ENCODE measurements at regions not wholly inside any gene's neighbourhood (a gene's known extent, or its start where the extent isn't known, plus 50 kb on each side); places are given as distances from the start of the nearest gene placed in this dataset.

GRCh38 chr14:25944020-25944419 lies 653.8 kb downstream of the NOVA1 start:
- no peak for DNase-seq

GRCh38 chr14:25943329-25943728 lies 654.5 kb downstream of the NOVA1 start:
- no peak for DNase-seq

GRCh38 chr14:25942090-25942489 lies 655.7 kb downstream of the NOVA1 start:
- no peak for DNase-seq

- DNase-seq = no peak
Measured at GRCh38 chr14:25933731-25934130, 664.1 kb downstream of the NOVA1 start.

GRCh38 chr14:25929881-25930615 lies 667.8 kb downstream of the NOVA1 start:
- peak; percentile 71 for DNase-seq

GRCh38 chr14:25911831-25912230 lies 686.0 kb downstream of the NOVA1 start:
- DNase-seq = no peak

GRCh38 chr14:25909045-25909747 lies 688.6 kb downstream of the NOVA1 start:
- no peak for DNase-seq

GRCh38 chr14:25908277-25909044 lies 689.4 kb downstream of the NOVA1 start:
- no peak for DNase-seq

- DNase-seq = no peak
Measured at GRCh38 chr14:25904446-25904845, 693.4 kb downstream of the NOVA1 start.

- no peak for DNase-seq
Measured at GRCh38 chr14:25899197-25899596, 698.6 kb downstream of the NOVA1 start.

GRCh38 chr14:25896777-25897176 lies 701.1 kb downstream of the NOVA1 start:
- no peak for DNase-seq

- DNase-seq = no peak
Measured at GRCh38 chr14:25895740-25896139, 702.1 kb downstream of the NOVA1 start.

- DNase-seq = no peak
Measured at GRCh38 chr14:25887251-25887878, 710.5 kb downstream of the NOVA1 start.

- DNase-seq = no peak
Measured at GRCh38 chr14:25884657-25885056, 713.2 kb downstream of the NOVA1 start.

GRCh38 chr14:25882899-25883298 lies 714.9 kb downstream of the NOVA1 start:
- DNase-seq = no peak

- no peak for DNase-seq
Measured at GRCh38 chr14:25875475-25875874, 722.4 kb downstream of the NOVA1 start.

GRCh38 chr14:25869854-25870253 lies 728.0 kb downstream of the NOVA1 start:
- DNase-seq = no peak

GRCh38 chr14:25868521-25869314 lies 729.1 kb downstream of the NOVA1 start:
- no peak for DNase-seq

- DNase-seq = no peak
Measured at GRCh38 chr14:25861406-25861805, 736.4 kb downstream of the NOVA1 start.

- no peak for DNase-seq
Measured at GRCh38 chr14:25848601-25849000, 749.2 kb downstream of the NOVA1 start.

- no peak for DNase-seq
Measured at GRCh38 chr14:25846246-25846645, 751.6 kb downstream of the NOVA1 start.

Data from NCI-H1105 (cell line).